ENCODE measurements at regions not wholly inside any gene's neighbourhood (a gene's known extent, or its start where the extent isn't known, plus 50 kb on each side); places are given as distances from the start of the nearest gene placed in this dataset.

DNA sequence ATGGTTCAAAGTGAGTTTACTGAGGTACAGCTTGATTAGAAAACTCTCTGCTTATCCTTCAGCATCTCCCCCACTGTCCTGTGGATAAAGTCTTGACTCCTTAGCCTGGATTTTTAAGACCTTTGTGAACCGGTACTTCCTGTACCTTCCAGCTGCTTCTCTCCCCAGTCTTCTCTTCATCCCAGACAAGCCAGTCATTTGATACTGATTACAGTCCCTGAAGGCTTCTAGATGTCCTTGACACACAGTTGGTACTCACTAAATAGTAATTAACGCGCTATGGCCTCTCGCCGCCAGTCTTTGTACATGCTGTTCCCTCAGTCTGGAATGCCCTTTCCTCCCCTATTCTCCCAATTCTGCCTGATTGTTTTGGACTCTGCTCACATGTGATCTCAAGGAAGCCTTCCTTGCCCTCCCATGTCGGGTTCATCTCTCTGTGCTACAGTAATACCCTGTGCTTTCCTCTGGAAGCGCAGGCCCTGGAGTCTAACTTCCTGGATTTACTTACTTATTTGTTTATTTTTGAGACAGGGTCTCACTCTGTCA is 50.6 kb upstream of the PTGR2 start:
- TF ChIP-seq POLR2A (IDR thresholded peaks at IDR 0.05): no peak
- no peak for TF ChIP-seq CTCF (IDR thresholded peaks at IDR 0.05)

All from upper lobe of left lung (tissue), 4 donors.